LNCaP clone FGC (cell line): ENCODE measurements at regions not wholly inside any gene's neighbourhood (a gene's known extent, or its start where the extent isn't known, plus 50 kb on each side); places are given as distances from the start of the nearest gene placed in this dataset.

Experiments used
- DNase-seq: peaks from one replicate; pipeline ENCODE4 v3.0.0-alpha.2; 2011; ENCODE audit warnings: low read depth
- H3K4me3 ChIP-seq: 2 replicates; pipeline ENCODE4 v1.5.1; 2011; ENCODE audit warnings: mild to moderate bottlenecking, low read depth, low read length, control low read depth
- CTCF ChIP-seq: IDR thresholded peaks from 2 replicates; pipeline ENCODE4 v1.5.1; 2012; ENCODE audit warnings: mild to moderate bottlenecking; ENCODE audit not compliant: control insufficient read depth, insufficient read depth; ENCODE audit errors: extremely low read depth

GRCh38 chr2:71783215-71783614, 329.9 kb downstream of the DYSF start:
- TF ChIP-seq CTCF = no peak
- no peak overlapping the region for H3K4me3 ChIP-seq

GRCh38 chr2:71782323-71782722, 329.0 kb downstream of the DYSF start:
- no peak for DNase-seq
- no peak overlapping the region for H3K4me3 ChIP-seq
- no peak for TF ChIP-seq CTCF

More at GRCh38 chr2:71783215-71783614, 329.9 kb downstream of the DYSF start:
- no peak for DNase-seq

GRCh38 chr2:71781695-71782228, 328.4 kb downstream of the DYSF start:
- no peak for TF ChIP-seq CTCF
- no peak for DNase-seq
- H3K4me3 ChIP-seq = no peak overlapping the region

GRCh38 chr2:71780162-71780561, 326.8 kb downstream of the DYSF start:
- DNase-seq = no peak
- no peak overlapping the region for H3K4me3 ChIP-seq
- no peak for TF ChIP-seq CTCF

- H3K4me3 ChIP-seq = no peak overlapping the region
- no peak for DNase-seq
- no peak for TF ChIP-seq CTCF
These were observed 326.4 kb downstream of the DYSF start for GRCh38 chr2:71779774-71780105.

- H3K4me3 ChIP-seq = no peak overlapping the region
- DNase-seq = no peak
- peak; percentile 20; the same call in 1 of the 2 replicates for TF ChIP-seq CTCF
These were observed 325.8 kb downstream of the DYSF start for GRCh38 chr2:71778936-71779773.
